ENCODE measurements at regions not wholly inside any gene's neighbourhood (a gene's known extent, or its start where the extent isn't known, plus 50 kb on each side); places are given as distances from the start of the nearest gene placed in this dataset.

GRCh38 chr14:98940693-98941437, 331.1 kb downstream of the BCL11B start:
- no peak for TF ChIP-seq CTCF (IDR thresholded peaks at IDR 0.05)
- Histone ChIP-seq H3K27ac (no peak overlapping the region), H3K4me3 (no peak overlapping the region), H3K9me3 (no peaks in the 10 kb centered on the region), H3K27me3 (peaks cover 0 to 18% of the 10 kb centered on the region in 2 donors), H3K4me1 (peaks cover 0 to 4% (median 0%) of the 10 kb centered on the region in 4 donors), H3K36me3 (no peaks in the 10 kb centered on the region)
- intact Hi-C loops (cut with DNase I; ENCODE audit: low total_unique reads), result no loop called here
- no peak for DNase-seq

DNA sequence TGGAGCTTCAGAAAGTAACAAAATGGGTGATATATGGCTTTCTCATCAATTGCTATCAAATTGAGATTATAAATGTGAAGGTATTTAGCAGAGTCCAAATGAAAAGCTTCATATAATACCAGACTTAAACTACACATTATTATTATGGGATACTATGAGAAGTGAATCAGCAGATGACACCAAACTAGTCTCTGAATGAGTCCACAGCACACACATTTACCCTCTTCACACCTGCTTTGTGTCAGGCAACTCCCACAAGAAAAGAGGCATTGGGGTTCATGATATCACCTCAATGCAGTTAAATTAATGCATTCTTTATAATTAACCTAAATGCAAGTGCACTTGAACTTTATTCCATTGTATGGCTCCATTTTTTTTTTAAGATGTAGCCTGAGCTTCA, 330.5 kb downstream of the BCL11B start:
- Histone ChIP-seq H3K4me3 (no peak overlapping the region), H3K9me3 (no peaks in the 10 kb centered on the region), H3K4me1 (peaks cover 0 to 9% (median 0%) of the 10 kb centered on the region in 4 donors), H3K27ac (no peak overlapping the region), H3K36me3 (no peaks in the 10 kb centered on the region), H3K27me3 (peaks cover 0 to 18% of the 10 kb centered on the region in 2 donors)
- DNase-seq, result no peak
- intact Hi-C loops (cut with DNase I; ENCODE audit: low total_unique reads), result no loop called here
- TF ChIP-seq CTCF (IDR thresholded peaks at IDR 0.05), result no peak

DNA sequence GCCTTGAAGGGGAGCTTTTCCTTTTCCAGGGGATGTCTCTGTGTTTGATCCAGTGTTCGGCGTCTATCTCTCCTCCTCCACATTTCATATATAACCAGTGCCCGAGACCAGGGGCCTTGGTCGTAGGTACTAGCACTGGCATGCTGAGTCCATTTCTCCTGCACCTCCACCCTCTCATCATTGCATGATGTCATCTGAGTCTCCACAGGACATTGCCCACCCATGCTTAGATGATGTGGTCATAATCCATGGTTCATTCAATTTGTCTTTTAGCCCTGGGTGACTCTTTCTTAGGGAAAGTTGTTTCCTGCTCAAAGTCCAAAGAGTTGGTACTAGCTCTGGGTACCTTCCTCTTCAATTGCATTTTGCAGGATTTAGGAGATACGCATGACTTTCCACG, 328.1 kb downstream of the BCL11B start:
- intact Hi-C loops (cut with DNase I; ENCODE audit: low total_unique reads), result no loop called here
- no peak for TF ChIP-seq CTCF (IDR thresholded peaks at IDR 0.05)
- no peaks in the 10 kb centered on the region for H3K9me3 ChIP-seq
- no peaks in the 10 kb centered on the region for H3K36me3 ChIP-seq
- peaks cover 0 to 18% (median 0%) of the 10 kb centered on the region in 4 donors for H3K4me1 ChIP-seq
- H3K4me3 ChIP-seq, result no peak overlapping the region
- no peak for DNase-seq
- no peak overlapping the region for H3K27ac ChIP-seq
- no peaks in the 10 kb centered on the region for H3K27me3 ChIP-seq

DNA sequence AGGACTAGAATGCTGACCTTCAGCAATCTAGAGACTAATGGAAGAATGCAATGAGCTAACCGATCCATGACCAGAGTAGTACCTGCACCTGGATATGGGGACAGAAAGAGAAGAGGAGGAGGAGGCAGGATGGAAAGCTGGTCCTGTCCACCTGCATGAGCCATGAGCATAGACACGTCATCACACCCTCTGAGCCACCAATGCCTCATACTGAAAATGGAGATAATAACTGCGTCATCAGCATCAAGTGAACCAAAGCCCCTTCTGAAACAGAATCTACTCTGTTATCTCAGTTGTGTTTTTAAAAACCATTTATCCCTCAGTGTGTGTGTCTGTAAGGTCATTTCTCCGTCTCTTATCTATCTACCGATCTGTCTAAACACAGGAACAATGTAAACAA, 327.0 kb downstream of the BCL11B start:
- H3K27ac ChIP-seq, result no peak overlapping the region
- H3K36me3 ChIP-seq, result no peaks in the 10 kb centered on the region
- no peak for TF ChIP-seq CTCF (IDR thresholded peaks at IDR 0.05)
- intact Hi-C loops (cut with DNase I; ENCODE audit: low total_unique reads), result no loop called here
- DNase-seq, result no peak
- H3K4me3 ChIP-seq, result no peak overlapping the region
- H3K4me1 ChIP-seq, result peaks cover 0 to 18% (median 0%) of the 10 kb centered on the region in 4 donors
- H3K27me3 ChIP-seq, result no peaks in the 10 kb centered on the region
- H3K9me3 ChIP-seq, result no peaks in the 10 kb centered on the region

GRCh38 chr14:98945611-98946570, 326.1 kb downstream of the BCL11B start:
- no peaks in the 10 kb centered on the region for H3K9me3 ChIP-seq
- no peak overlapping the region for H3K27ac ChIP-seq
- TF ChIP-seq CTCF (IDR thresholded peaks at IDR 0.05), result no peak
- peaks cover 0 to 18% (median 0%) of the 10 kb centered on the region in 4 donors for H3K4me1 ChIP-seq
- peaks cover 0 to 3% of the 10 kb centered on the region in 2 donors for H3K27me3 ChIP-seq
- no peak overlapping the region for H3K4me3 ChIP-seq
- no peaks in the 10 kb centered on the region for H3K36me3 ChIP-seq
- DNase-seq, result no peak
- intact Hi-C loops (cut with DNase I; ENCODE audit: low total_unique reads), result no loop called here
